Trophoblast cell (in vitro differentiated cells and primary cell): ENCODE measurements at regions not wholly inside any gene's neighbourhood (a gene's known extent, or its start where the extent isn't known, plus 50 kb on each side); places are given as distances from the start of the nearest gene placed in this dataset.

Experiments
- DNase-seq, 2 donors: peaks; one replicate each; pipeline ENCODE4 v3.0.0-alpha.2; 2016
- H2AFZ ChIP-seq: 2 replicates; pipeline ENCODE4 v1.6.1; 2013; ENCODE audit warnings: low read length, moderate library complexity, mild to moderate bottlenecking; ENCODE audit not compliant: insufficient read depth, poor library complexity
- H2AK5ac ChIP-seq: 2 replicates; pipeline ENCODE4 v1.6.1; 2013; ENCODE audit warnings: mild to moderate bottlenecking, low read length
- H2BK120ac ChIP-seq: 2 replicates; pipeline ENCODE4 v1.6.1; 2013; ENCODE audit warnings: low read length, mild to moderate bottlenecking, moderate library complexity; ENCODE audit not compliant: insufficient read depth, poor library complexity
- H2BK12ac ChIP-seq: 2 replicates; pipeline ENCODE4 v1.6.1; 2013; ENCODE audit warnings: mild to moderate bottlenecking, low read length, moderate library complexity
- H2BK5ac ChIP-seq: 2 replicates; pipeline ENCODE4 v1.6.1; 2013; ENCODE audit warnings: low read length, low read depth, moderate library complexity, mild to moderate bottlenecking; ENCODE audit not compliant: poor library complexity
- H3K14ac ChIP-seq: 2 replicates; pipeline ENCODE4 v1.6.1; 2013; ENCODE audit warnings: mild to moderate bottlenecking, low read length
- H3K18ac ChIP-seq: 2 replicates; pipeline ENCODE4 v1.6.1; 2013; ENCODE audit warnings: mild to moderate bottlenecking, low read length
- H3K23ac ChIP-seq: 2 replicates; pipeline ENCODE4 v1.6.1; 2013; ENCODE audit warnings: low read length
- H3K27ac ChIP-seq: 2 replicates; pipeline ENCODE4 v1.5.1; 2013; ENCODE audit warnings: low read depth, mild to moderate bottlenecking, inconsistent platforms, low read length, moderate library complexity
- H3K27me3 ChIP-seq: 2 replicates; pipeline ENCODE4 v1.6.1; 2013; ENCODE audit warnings: inconsistent platforms, mild to moderate bottlenecking, low read length, moderate library complexity; ENCODE audit not compliant: insufficient read depth
- H3K36me3 ChIP-seq, 2 experiments: 1 replicate in 1 of 2; 2 replicates in 1 of 2; pipeline ENCODE4 v1.6.1; 2013; ENCODE audit warnings: low read length in 2 of 2, mild to moderate bottlenecking in 2 of 2, moderate library complexity in 1 of 2; ENCODE audit not compliant: insufficient read depth in 2 of 2, control insufficient read depth in 1 of 2
- H3K4ac ChIP-seq: 2 replicates; pipeline ENCODE4 v1.6.1; 2013; ENCODE audit warnings: low read depth, mild to moderate bottlenecking, low read length, moderate library complexity
- H3K4me1 ChIP-seq, 2 experiments: 1 replicate in 1 of 2; 2 replicates in 1 of 2; pipeline ENCODE4 v1.6.1; 2013; ENCODE audit warnings: low read length in 2 of 2, mild to moderate bottlenecking in 2 of 2, moderate library complexity in 1 of 2; ENCODE audit not compliant: insufficient read depth in 2 of 2, control insufficient read depth in 1 of 2
- H3K4me2 ChIP-seq: 2 replicates; pipeline ENCODE4 v1.6.1; 2013; ENCODE audit warnings: inconsistent platforms, mild to moderate bottlenecking, low read length, moderate library complexity
- H3K4me3 ChIP-seq: 2 replicates; pipeline ENCODE4 v1.5.1; 2013; ENCODE audit warnings: mild to moderate bottlenecking, low read depth, low read length, inconsistent platforms
- H3K79me1 ChIP-seq: one replicate; pipeline ENCODE4 v1.6.1; 2013; ENCODE audit warnings: low read length
- H3K79me2 ChIP-seq: 2 replicates; pipeline ENCODE4 v1.6.1; 2013; ENCODE audit warnings: low read length, mild to moderate bottlenecking; ENCODE audit not compliant: control insufficient read depth, insufficient read depth, poor library complexity
- H3K9ac ChIP-seq: 2 replicates; pipeline ENCODE4 v1.6.1; 2013; ENCODE audit warnings: mild to moderate bottlenecking, low read length
- H3K9me3 ChIP-seq: 2 replicates; pipeline ENCODE4 v1.6.1; 2013; ENCODE audit warnings: low read depth, mild to moderate bottlenecking, control low read depth, inconsistent platforms, low read length; ENCODE audit not compliant: insufficient read depth
- H4K12ac ChIP-seq: 2 replicates; pipeline ENCODE4 v1.6.1; 2013; ENCODE audit warnings: low read depth, mild to moderate bottlenecking, low read length, moderate library complexity
- H4K8ac ChIP-seq: 2 replicates; pipeline ENCODE4 v1.6.1; 2013; ENCODE audit warnings: low read depth, mild to moderate bottlenecking, low read length, moderate library complexity
- H4K91ac ChIP-seq: one replicate; pipeline ENCODE4 v1.6.1; 2013; ENCODE audit warnings: low read depth, mild to moderate bottlenecking, low read length, moderate library complexity
- WGBS: extraction: QIAGEN DNeasy Blood & Tissue Kit; methylation state at CpG from one replicate; pipeline ENCODE4 v1.1.7; 2013; ENCODE audit warnings: missing lambda C conversion rate; ENCODE audit not compliant: insufficient read length, insufficient coverage; ENCODE audit errors: extremely low coverage; 5-methylcytosine and 5-hydroxymethylcytosine counted together

- Histone ChIP-seq H3K36me3 (no peaks in the 10 kb centered on the region), H3K9ac (no peak overlapping the region), H4K8ac (no peak overlapping the region), H3K18ac (no peak overlapping the region), H3K4me2 (no peak overlapping the region), H3K4ac (no peak overlapping the region), H3K4me3 (no peak overlapping the region), H4K91ac (no peak overlapping the region), H4K12ac (no peak overlapping the region), H3K14ac (no peak overlapping the region), H3K23ac (no peak overlapping the region), H2BK5ac (no peak overlapping the region), H2BK120ac (no peak overlapping the region), H3K79me1 (no peaks in the 10 kb centered on the region), H3K79me2 (no peaks in the 10 kb centered on the region), H3K27me3 (no peaks in the 10 kb centered on the region), H2BK12ac (no peak overlapping the region), H3K9me3 (peaks cover 5% of the 10 kb centered on the region), H3K27ac (no peak overlapping the region), H2AK5ac (no peak overlapping the region), H2AFZ (no peak overlapping the region), H3K4me1 (no peaks in the 10 kb centered on the region)
- DNase-seq = no peak
- no CpG with 5 or more reads among the region's 2 CpGs for WGBS
Measured at GRCh38 chr3:127497676-127498075, 92.9 kb downstream of the TPRA1 start.

- Histone ChIP-seq H3K36me3 (no peaks in the 10 kb centered on the region), H2BK12ac (no peak overlapping the region), H3K4ac (no peak overlapping the region), H4K12ac (no peak overlapping the region), H3K9ac (no peak overlapping the region), H2AK5ac (no peak overlapping the region), H3K79me1 (no peaks in the 10 kb centered on the region), H3K18ac (no peak overlapping the region), H3K4me1 (no peaks in the 10 kb centered on the region), H3K23ac (no peak overlapping the region), H2BK5ac (no peak overlapping the region), H4K91ac (no peak overlapping the region), H3K4me2 (no peak overlapping the region), H3K9me3 (peaks cover 5% of the 10 kb centered on the region), H4K8ac (no peak overlapping the region), H3K27me3 (no peaks in the 10 kb centered on the region), H3K14ac (no peak overlapping the region), H3K27ac (no peak overlapping the region), H2AFZ (no peak overlapping the region), H3K4me3 (no peak overlapping the region), H3K79me2 (no peaks in the 10 kb centered on the region), H2BK120ac (no peak overlapping the region)
- no CpG with 5 or more reads among the region's 3 CpGs for WGBS
- no peak for DNase-seq
Measured at GRCh38 chr3:127497166-127497565, 93.4 kb downstream of the TPRA1 start.

- Histone ChIP-seq H3K79me2 (no peaks in the 10 kb centered on the region), H3K14ac (no peak overlapping the region), H4K91ac (no peak overlapping the region), H3K36me3 (no peaks in the 10 kb centered on the region), H2AK5ac (no peak overlapping the region), H3K4me3 (no peak overlapping the region), H3K79me1 (no peaks in the 10 kb centered on the region), H4K8ac (no peak overlapping the region), H2AFZ (no peak overlapping the region), H4K12ac (no peak overlapping the region), H3K9me3 (peaks cover 5% of the 10 kb centered on the region), H2BK12ac (no peak overlapping the region), H3K27me3 (no peaks in the 10 kb centered on the region), H3K4me1 (no peaks in the 10 kb centered on the region), H3K4ac (no peak overlapping the region), H3K23ac (no peak overlapping the region), H3K27ac (no peak overlapping the region), H2BK120ac (no peak overlapping the region), H3K4me2 (no peak overlapping the region), H3K18ac (no peak overlapping the region), H2BK5ac (no peak overlapping the region), H3K9ac (no peak overlapping the region)
- WGBS = no CpG with 5 or more reads among the region's 2 CpGs
- DNase-seq = no peak
Measured at GRCh38 chr3:127495821-127496655, 94.5 kb downstream of the TPRA1 start.

GRCh38 chr3:127493924-127494646, 96.4 kb downstream of the TPRA1 start:
- Histone ChIP-seq H3K9ac (no peak overlapping the region), H2AK5ac (no peak overlapping the region), H2BK12ac (no peak overlapping the region), H3K23ac (no peak overlapping the region), H3K9me3 (peaks cover 5% of the 10 kb centered on the region), H2BK120ac (no peak overlapping the region), H3K4me3 (no peak overlapping the region), H4K8ac (no peak overlapping the region), H3K4me1 (no peaks in the 10 kb centered on the region), H3K4me2 (no peak overlapping the region), H3K4ac (no peak overlapping the region), H3K79me2 (no peaks in the 10 kb centered on the region), H3K18ac (no peak overlapping the region), H4K91ac (no peak overlapping the region), H3K14ac (no peak overlapping the region), H4K12ac (no peak overlapping the region), H3K36me3 (no peaks in the 10 kb centered on the region), H3K27ac (no peak overlapping the region), H2AFZ (no peak overlapping the region), H3K79me1 (no peaks in the 10 kb centered on the region), H3K27me3 (no peaks in the 10 kb centered on the region), H2BK5ac (no peak overlapping the region)
- no CpG with 5 or more reads among the region's 4 CpGs for WGBS
- DNase-seq = no peak
